Stimulated activated CD8-positive, alpha-beta memory T cell treated with anti-CD3 and anti-CD28 coated beads, Interleukin-7, amount 100 ng/mL, for 24 hours (primary cell): ENCODE measurements at regions not wholly inside any gene's neighbourhood (a gene's known extent, or its start where the extent isn't known, plus 50 kb on each side); places are given as distances from the start of the nearest gene placed in this dataset.

Experiments used
- DNase-seq: peaks from one replicate; pipeline ENCODE4 v3.0.0-alpha.2; 2020; ENCODE audit warnings: low read depth

- DNase-seq, result no peak
These were observed 80.8 kb downstream of the S1PR1 start for GRCh38 chr1:101317590-101317989.

- no peak for DNase-seq
These were observed 86.7 kb downstream of the S1PR1 start for GRCh38 chr1:101323535-101323934.

GRCh38 chr1:101325144-101325543 lies 88.3 kb downstream of the S1PR1 start:
- DNase-seq, result no peak

GRCh38 chr1:101330427-101331130 lies 93.8 kb downstream of the S1PR1 start:
- no peak for DNase-seq

- DNase-seq, result no peak
These were observed 95.0 kb downstream of the S1PR1 start for GRCh38 chr1:101331794-101332193.

- DNase-seq, result no peak
These were observed 95.8 kb downstream of the S1PR1 start for GRCh38 chr1:101332633-101333032.

GRCh38 chr1:101333186-101333585 lies 96.4 kb downstream of the S1PR1 start:
- no peak for DNase-seq

- no peak for DNase-seq
These were observed 101.1 kb downstream of the S1PR1 start for GRCh38 chr1:101337968-101338367.

- no peak for DNase-seq
These were observed 102.1 kb downstream of the S1PR1 start for GRCh38 chr1:101338714-101339430.

GRCh38 chr1:101344745-101345144 lies 107.9 kb downstream of the S1PR1 start:
- DNase-seq, result no peak

GRCh38 chr1:101346419-101346818 lies 109.6 kb downstream of the S1PR1 start:
- no peak for DNase-seq

GRCh38 chr1:101356013-101356412 lies 119.2 kb downstream of the S1PR1 start:
- DNase-seq, result no peak

- no peak for DNase-seq
These were observed 120.0 kb downstream of the S1PR1 start for GRCh38 chr1:101356604-101357443.

GRCh38 chr1:101357444-101357986 lies 120.7 kb downstream of the S1PR1 start:
- DNase-seq, result peak; percentile 24

GRCh38 chr1:101360506-101360905 lies 123.7 kb downstream of the S1PR1 start:
- DNase-seq, result no peak

GRCh38 chr1:101363891-101364318 lies 127.1 kb downstream of the S1PR1 start:
- DNase-seq, result no peak

- no peak for DNase-seq
These were observed 127.7 kb downstream of the S1PR1 start for GRCh38 chr1:101364370-101365120.

GRCh38 chr1:101365186-101365585 lies 128.4 kb downstream of the S1PR1 start:
- no peak for DNase-seq

- DNase-seq, result no peak
These were observed 129.1 kb downstream of the S1PR1 start for GRCh38 chr1:101365878-101366277.

GRCh38 chr1:101366513-101367215 lies 129.8 kb downstream of the S1PR1 start:
- no peak for DNase-seq

GRCh38 chr1:101367630-101368029 lies 130.8 kb downstream of the S1PR1 start:
- DNase-seq, result no peak
